ENCODE measurements at regions not wholly inside any gene's neighbourhood (a gene's known extent, or its start where the extent isn't known, plus 50 kb on each side); places are given as distances from the start of the nearest gene placed in this dataset.

DNA sequence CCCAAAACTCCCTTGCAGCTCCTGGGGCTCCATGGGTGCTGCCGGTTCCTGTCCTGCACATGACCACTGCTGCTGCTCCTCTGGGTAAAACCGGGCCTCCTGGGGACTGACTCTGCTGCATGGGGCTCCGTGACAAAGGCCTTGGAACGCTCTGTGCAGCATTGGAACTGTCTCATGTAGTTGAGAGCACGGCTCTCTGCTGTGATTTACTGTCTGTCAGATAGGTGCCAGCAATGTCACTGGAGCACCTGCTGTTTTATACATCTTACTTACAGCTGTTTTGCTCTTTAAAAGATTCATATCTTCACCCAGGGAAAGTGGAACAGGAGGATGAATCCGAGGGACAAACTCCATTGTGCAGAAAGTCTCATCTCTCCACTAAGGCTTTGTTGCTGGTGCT lies 138.1 kb downstream of the YIPF5 start:
- no peak for TF ChIP-seq CTCF (IDR thresholded peaks at IDR 0.05; ENCODE audit: low read depth, low read length)
- H3K9me3 ChIP-seq (ENCODE audit: control insufficient read depth, insufficient read depth, low read length), result no peaks in the 10 kb centered on the region
- H3K27ac ChIP-seq (ENCODE audit: low read depth, low read length), result no peak overlapping the region
- no peak overlapping the region for H3K4me3 ChIP-seq (ENCODE audit: low read depth, low read length)
- CTCF ChIA-PET, result no interaction called here
- no peak for DNase-seq (ENCODE audit: low read depth, low spot score)
- H3K27me3 ChIP-seq (ENCODE audit: control insufficient read depth, insufficient read depth, low read length), result no peaks in the 10 kb centered on the region
- POLR2A ChIA-PET, result no interaction called here

DNA sequence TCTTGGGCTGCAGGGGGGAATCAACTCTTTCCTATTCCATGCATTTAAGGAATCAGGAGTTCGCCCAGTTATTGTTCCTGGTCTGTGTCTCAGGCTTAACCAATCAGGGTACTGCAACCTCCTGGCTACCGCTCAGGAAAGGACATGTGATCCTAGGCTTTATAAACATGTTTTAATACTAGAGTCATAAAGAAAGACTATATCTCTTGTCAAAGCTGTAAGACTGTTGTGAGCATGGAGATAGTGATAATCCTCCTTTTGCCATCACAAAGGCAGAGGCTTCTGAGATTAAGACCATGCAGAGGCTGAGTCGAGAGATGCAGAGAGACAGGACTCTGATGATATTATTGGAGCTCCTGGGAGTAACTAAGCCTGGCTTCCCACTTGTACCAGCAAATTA lies 137.0 kb downstream of the YIPF5 start:
- no peaks in the 10 kb centered on the region for H3K27me3 ChIP-seq (ENCODE audit: control insufficient read depth, insufficient read depth, low read length)
- no peaks in the 10 kb centered on the region for H3K9me3 ChIP-seq (ENCODE audit: control insufficient read depth, insufficient read depth, low read length)
- POLR2A ChIA-PET, result no interaction called here
- no peak for DNase-seq (ENCODE audit: low read depth, low spot score)
- no peak overlapping the region for H3K27ac ChIP-seq (ENCODE audit: low read depth, low read length)
- no peak overlapping the region for H3K4me3 ChIP-seq (ENCODE audit: low read depth, low read length)
- TF ChIP-seq CTCF (IDR thresholded peaks at IDR 0.05; ENCODE audit: low read depth, low read length), result no peak
- CTCF ChIA-PET, result interaction anchor here (0.7 kb wide), 1 partner anchor 138 kb away, joined by 4 read pairs; no protein-coding TSS in a partner anchor

DNA sequence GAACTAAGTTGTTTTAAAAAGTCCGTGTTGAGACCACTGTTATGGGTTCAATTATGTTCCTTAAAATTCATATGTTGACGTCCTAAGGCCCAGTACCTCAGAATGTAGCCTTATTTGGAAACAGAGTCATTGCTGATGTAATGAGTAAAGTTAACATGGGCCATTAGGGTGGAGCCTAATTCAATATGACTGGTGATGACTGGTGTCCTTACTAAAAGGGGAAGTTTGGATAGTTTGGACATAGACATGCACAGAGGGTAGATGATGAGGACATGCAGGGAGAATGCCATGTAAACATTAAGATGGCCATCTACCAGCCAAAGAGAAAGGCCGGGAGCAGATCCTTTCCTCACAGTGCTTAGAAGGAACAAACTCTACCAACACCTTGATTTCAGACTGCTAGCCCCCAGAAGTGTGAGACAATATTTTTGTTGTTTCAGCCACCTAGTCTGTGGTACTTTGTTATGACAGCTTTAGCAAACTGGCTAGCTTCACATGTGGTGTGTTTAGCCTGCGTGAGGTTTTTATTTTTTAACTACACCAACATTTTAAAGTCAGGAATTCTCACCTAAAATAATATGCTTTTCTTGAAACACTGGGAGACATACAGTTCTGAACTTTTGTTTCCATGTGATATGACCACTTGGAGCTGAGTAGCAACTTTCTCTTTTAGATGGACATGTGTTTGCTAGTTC lies 135.3 kb downstream of the YIPF5 start:
- Histone ChIP-seq H3K9me3 (ENCODE audit: control insufficient read depth, insufficient read depth, low read length) (no peaks in the 10 kb centered on the region), H3K27me3 (ENCODE audit: control insufficient read depth, insufficient read depth, low read length) (no peaks in the 10 kb centered on the region), H3K27ac (ENCODE audit: low read depth, low read length) (no peak overlapping the region), H3K4me3 (ENCODE audit: low read depth, low read length) (no peak overlapping the region)
- DNase-seq (ENCODE audit: low read depth, low spot score), result no peak
- TF ChIP-seq CTCF (IDR thresholded peaks at IDR 0.05; ENCODE audit: low read depth, low read length), result no peak
- CTCF ChIA-PET, result no interaction called here
- POLR2A ChIA-PET, result no interaction called here

GRCh38 chr5:144036476-144036875 lies 134.0 kb downstream of the YIPF5 start:
- H3K27me3 ChIP-seq (ENCODE audit: control insufficient read depth, insufficient read depth, low read length), result no peaks in the 10 kb centered on the region
- POLR2A ChIA-PET, result no interaction called here
- no peak for TF ChIP-seq CTCF (IDR thresholded peaks at IDR 0.05; ENCODE audit: low read depth, low read length)

DNA sequence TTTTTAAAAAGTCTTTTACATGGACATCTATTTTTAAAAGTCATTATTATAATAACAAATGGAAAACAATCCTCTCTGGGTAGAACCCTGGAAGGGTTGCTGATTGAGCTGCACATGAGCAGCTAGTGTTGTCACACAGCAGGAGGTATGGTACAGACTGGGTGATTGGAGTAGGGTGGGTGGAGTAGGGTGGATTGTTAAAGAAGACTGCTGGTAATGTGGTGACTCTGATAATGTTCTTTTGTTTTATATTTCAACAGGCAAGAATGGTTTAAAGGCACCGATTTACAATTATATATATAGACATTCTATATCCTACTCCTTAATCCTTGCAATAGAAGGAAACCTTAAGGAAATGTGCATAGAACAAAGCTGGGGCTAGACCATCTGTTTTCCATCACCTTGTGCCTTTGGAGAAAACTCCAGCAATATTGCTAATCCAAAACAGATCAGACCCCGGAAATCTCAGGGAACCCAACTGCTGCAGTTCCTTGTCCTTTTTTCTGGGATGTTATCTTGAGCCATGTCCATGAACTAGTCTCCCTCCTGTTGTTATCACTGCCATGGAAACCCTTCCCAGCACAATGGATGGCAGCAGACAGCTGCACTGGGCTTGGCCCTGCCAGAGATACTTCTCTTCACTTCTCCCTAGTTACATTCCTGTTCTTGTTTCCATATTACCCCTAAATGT lies 129.7 kb downstream of the YIPF5 start:
- no peaks in the 10 kb centered on the region for H3K27me3 ChIP-seq (ENCODE audit: control insufficient read depth, insufficient read depth, low read length)

More at GRCh38 chr5:144036476-144036875, 134.0 kb downstream of the YIPF5 start:
- no peak for DNase-seq (ENCODE audit: low read depth, low spot score)
- Histone ChIP-seq H3K27ac (ENCODE audit: low read depth, low read length) (no peak overlapping the region), H3K4me3 (ENCODE audit: low read depth, low read length) (no peak overlapping the region), H3K9me3 (ENCODE audit: control insufficient read depth, insufficient read depth, low read length) (no peaks in the 10 kb centered on the region)
- CTCF ChIA-PET, result no interaction called here

More for the DNA sequence above, 129.7 kb downstream of the YIPF5 start:
- ChIA-PET POLR2A (no interaction called here), CTCF (no interaction called here)
- Histone ChIP-seq H3K4me3 (ENCODE audit: low read depth, low read length) (no peak overlapping the region), H3K27ac (ENCODE audit: low read depth, low read length) (no peak overlapping the region), H3K9me3 (ENCODE audit: control insufficient read depth, insufficient read depth, low read length) (no peaks in the 10 kb centered on the region; the same call in 1 of the 2 replicates)
- TF ChIP-seq CTCF (IDR thresholded peaks at IDR 0.05; ENCODE audit: low read depth, low read length), result no peak
- DNase-seq (ENCODE audit: low read depth, low spot score), result no peak

Measured in AG04450 (cell line).